KBM-7 (cell line): ENCODE measurements at regions not wholly inside any gene's neighbourhood (a gene's known extent, or its start where the extent isn't known, plus 50 kb on each side); places are given as distances from the start of the nearest gene placed in this dataset.
"Not testable (repeated sequence)": the region's sequence is repeated elsewhere in the genome, so short reads cannot be mapped to it uniquely, and the experiment has no call there.

Experiments used
- DNase-seq: peaks from one replicate; pipeline ENCODE4 v3.0.0-alpha.2; 2015
- in situ Hi-C: fragments of 300-500 bp; cut with MboI; formaldehyde crosslinking; loops from 2 replicates; pipeline ENCODE4 v1.14.3; 2020; ENCODE audit warnings: low sequenced_read_pairs, low pct_unique_long_range_greater_than_20kb, mixed read lengths

- DNase-seq: no peak
- in situ Hi-C loops: no loop called here
Measured at GRCh38 chr4:189660722-189661360, 279.8 kb upstream of the FRG1 start.

GRCh38 chr4:189664693-189665250 lies 275.9 kb upstream of the FRG1 start:
- in situ Hi-C loops: no loop called here
- no peak for DNase-seq

GRCh38 chr4:189665712-189666305 lies 274.9 kb upstream of the FRG1 start:
- in situ Hi-C loops, DNase-seq: not testable (repeated sequence)

GRCh38 chr4:189667386-189667785 lies 273.3 kb upstream of the FRG1 start:
- not testable (repeated sequence) for DNase-seq

GRCh38 chr4:189697675-189698245 lies 242.9 kb upstream of the FRG1 start:
- in situ Hi-C loops: not testable (repeated sequence)

More at GRCh38 chr4:189667386-189667785, 273.3 kb upstream of the FRG1 start:
- in situ Hi-C loops: not testable (repeated sequence)

GRCh38 chr4:189703000-189703399 lies 237.7 kb upstream of the FRG1 start:
- DNase-seq, in situ Hi-C loops: not testable (repeated sequence)

More at GRCh38 chr4:189697675-189698245, 242.9 kb upstream of the FRG1 start:
- not testable (repeated sequence) for DNase-seq

GRCh38 chr4:189706821-189707220 lies 233.9 kb upstream of the FRG1 start:
- in situ Hi-C loops, DNase-seq: not testable (repeated sequence)

- DNase-seq, in situ Hi-C loops: not testable (repeated sequence)
Measured at GRCh38 chr4:189707227-189707626, 233.4 kb upstream of the FRG1 start.

- DNase-seq, in situ Hi-C loops: not testable (repeated sequence)
Measured at GRCh38 chr4:189711956-189712355, 228.7 kb upstream of the FRG1 start.

- DNase-seq, in situ Hi-C loops: not testable (repeated sequence)
Measured at GRCh38 chr4:189721016-189721993, 219.4 kb upstream of the FRG1 start.

- DNase-seq, in situ Hi-C loops: not testable (repeated sequence)
Measured at GRCh38 chr4:189722324-189723003, 218.2 kb upstream of the FRG1 start.

GRCh38 chr4:189727982-189728638 lies 212.6 kb upstream of the FRG1 start:
- in situ Hi-C loops, DNase-seq: not testable (repeated sequence)

GRCh38 chr4:189731989-189732388 lies 208.7 kb upstream of the FRG1 start:
- in situ Hi-C loops, DNase-seq: not testable (repeated sequence)

GRCh38 chr4:189733507-189733906 lies 207.2 kb upstream of the FRG1 start:
- DNase-seq, in situ Hi-C loops: not testable (repeated sequence)

- DNase-seq, in situ Hi-C loops: not testable (repeated sequence)
Measured at GRCh38 chr4:189734648-189735267, 205.9 kb upstream of the FRG1 start.

GRCh38 chr4:189736656-189737055 lies 204.0 kb upstream of the FRG1 start:
- DNase-seq, in situ Hi-C loops: not testable (repeated sequence)

- in situ Hi-C loops, DNase-seq: not testable (repeated sequence)
Measured at GRCh38 chr4:189740118-189740517, 200.6 kb upstream of the FRG1 start.
